ENCODE measurements at regions not wholly inside any gene's neighbourhood (a gene's known extent, or its start where the extent isn't known, plus 50 kb on each side); places are given as distances from the start of the nearest gene placed in this dataset.

DNA sequence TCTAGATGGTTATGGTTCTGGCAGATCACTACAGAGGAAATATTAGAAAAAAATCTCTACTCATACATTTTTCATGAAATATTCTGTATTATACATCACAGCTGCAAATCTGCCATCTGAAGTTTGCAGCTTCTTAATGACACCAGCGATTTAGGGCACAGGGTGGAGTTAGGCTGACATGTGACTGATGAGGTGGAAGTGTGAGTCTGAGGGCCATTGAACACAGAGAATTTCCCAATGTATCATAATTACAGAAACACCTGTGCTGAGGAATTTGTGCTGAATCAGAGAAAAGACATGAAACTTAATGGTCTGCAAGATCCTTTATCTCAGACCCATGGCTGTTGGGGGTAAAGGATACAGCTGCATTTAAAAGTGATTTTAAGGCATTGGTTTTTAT is 2025.6 kb upstream of the AGA start:
- no peak for TF ChIP-seq EZH2 (IDR thresholded peaks at IDR 0.05)
- no peak for TF ChIP-seq POLR2AphosphoS5 (IDR thresholded peaks at IDR 0.05; ENCODE audit: borderline replicate concordance, low read depth, low read length)
